GM12892 (cell line): ENCODE measurements at regions not wholly inside any gene's neighbourhood (a gene's known extent, or its start where the extent isn't known, plus 50 kb on each side); places are given as distances from the start of the nearest gene placed in this dataset.

Experiments used
- POLR2A ChIP-seq: IDR thresholded peaks from 2 replicates; pipeline ENCODE4 v1.6.1; 2011; ENCODE audit warnings: low read depth, low read length, control low read depth
- POLR2AphosphoS5 ChIP-seq: IDR thresholded peaks from 2 replicates; pipeline ENCODE4 v1.6.1; 2011; ENCODE audit warnings: low read depth, low read length, control low read depth
- TAF1 ChIP-seq: IDR thresholded peaks from 2 replicates; pipeline ENCODE4 v1.6.1; 2011; ENCODE audit warnings: low read depth, mild to moderate bottlenecking, control low read depth, low read length, borderline replicate concordance

- TF ChIP-seq POLR2AphosphoS5 (no peak), POLR2A (no peak), TAF1 (no peak)
These were observed 513.0 kb downstream of the NTRK3 start for GRCh38 chr15:87743562-87743961.
